HG02852 (cell line): ENCODE measurements at regions not wholly inside any gene's neighbourhood (a gene's known extent, or its start where the extent isn't known, plus 50 kb on each side); places are given as distances from the start of the nearest gene placed in this dataset.

ENCODE experiments used
- ATAC-seq: cut with Tn5 transposase; IDR thresholded peaks from one replicate; pipeline ENCODE4 v1.9.1; 2021; ENCODE audit warnings: mild to moderate bottlenecking, moderate library complexity; ENCODE audit not compliant: unreplicated experiment

GRCh38 chr16:72362973-72363372, 191.0 kb upstream of the PMFBP1 start:
- no peak for ATAC-seq

- no peak for ATAC-seq
These were observed 190.5 kb upstream of the PMFBP1 start for GRCh38 chr16:72362476-72362875.

DNA sequence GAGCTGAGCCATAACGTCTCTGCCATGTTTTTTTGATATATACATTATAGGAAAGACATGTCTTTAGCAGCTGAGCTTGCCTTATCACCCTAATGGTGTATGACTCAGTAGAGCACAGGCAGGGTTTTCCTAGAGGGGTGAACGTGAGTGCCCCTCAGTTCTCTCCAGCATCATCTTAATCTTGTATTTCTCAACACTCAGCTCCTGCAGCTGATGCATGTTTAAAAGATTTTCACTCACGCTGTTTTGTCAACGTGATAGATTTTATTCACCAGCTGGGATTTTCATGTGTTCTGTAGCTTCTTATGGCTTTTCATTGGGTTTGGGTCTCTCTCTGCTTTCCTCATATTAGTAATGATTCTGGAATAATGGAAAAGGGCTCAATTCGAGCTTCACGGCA, 186.0 kb upstream of the PMFBP1 start:
- no peak for ATAC-seq

DNA sequence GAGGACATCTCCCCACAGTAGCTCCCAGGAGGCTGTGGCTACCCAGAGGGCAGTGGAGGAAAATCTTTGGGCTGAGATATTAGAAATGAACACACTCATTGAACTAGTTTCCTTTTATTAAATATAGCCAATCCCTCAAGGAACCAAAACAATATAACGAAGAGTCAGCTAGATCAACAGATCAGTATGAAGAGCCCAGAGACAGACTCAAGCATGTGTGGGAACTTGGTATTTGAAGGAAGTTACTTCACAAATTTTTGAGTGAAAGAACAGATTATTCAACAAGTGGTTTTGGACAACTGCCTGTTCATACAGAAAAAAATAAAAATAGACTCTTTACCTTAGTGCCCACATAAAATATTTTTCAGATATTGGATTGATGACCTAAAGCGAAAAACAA, 183.6 kb upstream of the PMFBP1 start:
- ATAC-seq: no peak

GRCh38 chr16:72349719-72350118, 177.8 kb upstream of the PMFBP1 start:
- ATAC-seq: no peak

GRCh38 chr16:72332926-72333325, 161.0 kb upstream of the PMFBP1 start:
- ATAC-seq: no peak

DNA sequence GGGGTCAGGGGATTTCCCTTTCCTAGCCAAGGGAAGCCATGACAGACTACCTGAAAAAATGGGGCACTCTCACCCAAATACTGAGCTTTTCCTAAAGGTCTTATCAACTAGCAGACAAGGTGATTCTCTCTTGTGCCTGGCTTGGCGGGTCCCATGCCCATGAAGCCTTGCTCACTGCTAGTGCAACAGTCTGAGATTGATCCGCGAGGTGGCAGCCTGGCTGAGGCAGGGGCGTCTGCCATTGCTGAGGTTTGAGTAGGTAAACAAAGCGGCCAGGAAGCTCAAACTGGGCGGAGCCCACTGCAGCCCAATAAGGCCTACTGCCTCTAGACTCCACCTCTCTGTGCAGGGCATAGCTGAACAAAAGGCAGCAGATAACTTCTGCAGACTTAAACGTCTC, 152.6 kb upstream of the PMFBP1 start:
- no peak for ATAC-seq

GRCh38 chr16:72317446-72317845, 145.5 kb upstream of the PMFBP1 start:
- ATAC-seq: no peak

GRCh38 chr16:72313903-72314302, 141.9 kb upstream of the PMFBP1 start:
- ATAC-seq: no peak

DNA sequence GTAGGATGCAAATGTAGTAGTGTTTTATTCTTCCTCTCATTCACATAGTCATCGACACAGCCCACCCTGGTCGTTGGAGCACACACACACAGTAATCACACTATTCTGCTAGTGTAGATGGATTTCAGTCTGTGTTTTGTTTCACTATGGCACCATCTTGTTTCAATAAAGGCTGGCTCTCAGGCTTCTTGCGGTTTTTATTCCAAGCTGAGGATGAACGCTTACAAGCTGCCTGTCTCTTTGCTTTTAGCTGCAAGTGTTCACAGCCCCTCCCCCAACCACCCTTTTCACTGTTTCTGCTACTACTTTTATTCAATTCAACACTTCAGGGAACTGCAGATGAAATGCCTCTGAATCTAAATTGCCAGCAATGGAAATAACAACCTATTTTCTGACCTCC, 140.9 kb upstream of the PMFBP1 start:
- ATAC-seq: no peak

GRCh38 chr16:72311426-72311825, 139.5 kb upstream of the PMFBP1 start:
- ATAC-seq: no peak

DNA sequence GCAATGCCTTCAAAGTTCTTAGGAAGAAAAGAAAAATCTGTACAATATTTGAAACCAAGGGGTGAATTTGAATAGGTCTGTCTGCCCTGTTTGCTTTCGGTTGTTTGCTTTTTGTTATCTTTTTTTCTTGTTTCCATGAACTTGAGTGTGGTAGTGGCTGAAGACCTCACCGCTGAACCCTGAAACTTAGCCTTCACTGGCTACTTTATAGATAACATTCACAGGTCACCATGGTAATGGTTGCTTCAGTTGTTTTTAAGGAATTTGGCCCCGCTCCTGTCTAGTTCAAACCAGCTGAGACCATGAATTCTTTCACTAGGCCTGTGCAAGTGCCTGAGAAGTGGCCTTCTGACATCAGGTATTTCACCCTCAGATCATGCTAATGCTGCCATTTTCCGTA, 137.0 kb upstream of the PMFBP1 start:
- ATAC-seq: no peak

DNA sequence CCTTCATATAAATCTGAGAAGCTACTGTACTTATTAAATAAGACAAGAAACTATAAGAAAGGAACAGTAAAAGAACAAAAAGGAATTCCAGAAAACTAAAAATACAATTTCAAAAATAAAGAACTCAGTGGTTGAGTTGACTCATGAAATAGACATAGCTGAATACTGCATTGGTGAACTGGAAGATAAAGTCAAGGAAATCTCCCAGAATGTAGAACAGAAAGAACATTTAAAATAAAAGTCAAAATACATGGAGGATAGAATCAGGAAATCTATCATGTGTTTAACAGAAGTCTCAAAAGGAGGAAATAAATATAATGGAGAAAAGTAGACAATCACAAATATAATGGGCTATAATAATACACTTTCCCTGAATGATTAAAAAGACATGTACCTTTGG, 136.4 kb upstream of the PMFBP1 start:
- ATAC-seq: no peak

DNA sequence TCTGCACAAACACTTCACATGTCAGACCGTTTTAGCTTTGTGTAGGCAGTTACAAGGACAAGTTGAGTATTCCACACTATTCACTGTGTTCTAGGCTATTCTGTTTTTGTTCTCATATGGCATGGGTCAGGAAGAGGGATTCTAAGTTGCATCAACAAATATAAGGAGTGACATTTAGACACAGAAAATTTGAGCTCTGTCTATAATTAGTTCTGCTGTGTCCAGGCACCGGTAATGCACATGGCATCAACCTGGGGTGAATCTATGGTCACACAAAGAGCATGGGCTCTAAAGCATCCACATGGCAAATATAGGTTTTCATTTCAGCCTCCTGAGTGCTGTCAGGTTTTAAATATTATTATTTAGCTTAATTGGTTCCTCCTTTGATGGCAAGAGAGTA, 130.4 kb upstream of the PMFBP1 start:
- no peak for ATAC-seq

DNA sequence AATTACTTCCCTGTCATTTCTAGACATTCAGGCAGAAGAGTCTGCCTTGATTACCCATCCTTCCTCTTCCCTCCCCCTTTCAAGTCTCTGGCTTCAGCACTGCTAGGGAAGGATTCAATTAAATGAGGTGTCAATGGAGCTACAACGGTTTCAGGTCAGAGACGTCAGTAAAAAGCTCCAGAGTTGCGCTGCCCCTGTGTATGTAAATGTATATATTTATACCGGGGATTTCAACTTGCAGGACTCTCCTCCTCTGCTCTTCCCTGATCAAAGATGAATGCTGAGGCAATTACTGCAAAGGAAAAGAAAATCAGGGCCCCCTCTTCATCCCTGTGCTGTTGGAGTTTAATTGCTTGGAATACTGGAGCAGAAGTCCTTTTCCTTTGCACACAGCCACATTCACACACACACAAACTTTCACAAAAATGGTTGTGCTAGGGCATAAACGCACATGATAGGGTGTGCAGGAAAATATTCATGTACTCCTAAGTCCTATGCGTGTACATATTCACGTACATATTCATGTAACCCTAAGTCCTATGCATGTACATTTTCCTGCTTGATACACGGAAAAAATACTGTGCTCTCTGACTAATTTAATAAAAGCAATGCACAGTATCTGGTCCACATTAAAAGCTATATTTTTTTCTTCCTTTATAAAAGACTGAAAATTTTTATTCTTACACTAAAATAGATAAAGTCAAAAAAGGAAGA, 129.7 kb upstream of the PMFBP1 start:
- no peak for ATAC-seq

DNA sequence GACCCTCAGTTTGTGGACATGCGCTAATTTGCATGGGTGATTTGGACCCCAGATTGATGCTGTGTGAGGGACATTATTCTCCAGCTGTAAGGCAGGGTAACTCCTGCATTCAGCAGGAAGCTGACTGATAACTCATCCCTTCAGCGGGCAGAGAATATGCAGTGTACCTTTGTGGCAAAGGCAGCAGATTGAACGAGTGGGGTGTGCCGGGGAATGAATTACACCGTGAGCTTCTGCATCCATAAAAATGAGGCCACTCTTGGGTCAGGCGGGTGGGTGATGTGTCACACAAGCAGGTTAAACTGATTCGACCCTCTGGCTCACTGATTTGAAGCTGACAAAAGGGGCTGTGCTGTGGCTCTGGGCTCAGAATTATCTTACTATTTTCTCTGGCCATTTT, 128.9 kb upstream of the PMFBP1 start:
- ATAC-seq: no peak

DNA sequence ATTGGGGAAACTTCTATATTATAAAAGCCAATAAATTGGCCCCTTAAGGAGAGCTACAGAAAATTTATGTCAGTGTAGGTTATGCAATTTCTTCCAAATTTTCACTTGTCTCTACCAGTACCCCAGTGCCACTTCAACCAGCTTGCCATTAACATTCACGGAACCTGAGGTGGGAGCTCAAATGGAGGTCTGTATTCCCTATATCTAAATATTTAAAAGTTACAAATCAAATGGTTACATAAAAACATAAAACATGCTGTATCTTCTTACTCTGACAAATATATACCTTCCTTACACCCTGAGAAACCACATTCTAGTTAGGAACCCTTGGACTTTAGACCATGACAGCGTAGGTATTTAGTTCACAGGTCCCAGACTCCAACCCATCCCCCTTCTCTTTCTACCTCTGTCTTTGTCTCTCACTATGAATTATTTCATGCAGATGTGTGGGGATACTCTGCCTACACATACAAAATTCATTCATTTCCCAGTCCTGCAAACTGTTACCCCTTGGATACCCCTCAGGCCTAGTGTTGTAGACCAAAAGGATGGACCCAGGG, 127.8 kb upstream of the PMFBP1 start:
- ATAC-seq: no peak

- no peak for ATAC-seq
These were observed 127.0 kb upstream of the PMFBP1 start for GRCh38 chr16:72298961-72299360.

DNA sequence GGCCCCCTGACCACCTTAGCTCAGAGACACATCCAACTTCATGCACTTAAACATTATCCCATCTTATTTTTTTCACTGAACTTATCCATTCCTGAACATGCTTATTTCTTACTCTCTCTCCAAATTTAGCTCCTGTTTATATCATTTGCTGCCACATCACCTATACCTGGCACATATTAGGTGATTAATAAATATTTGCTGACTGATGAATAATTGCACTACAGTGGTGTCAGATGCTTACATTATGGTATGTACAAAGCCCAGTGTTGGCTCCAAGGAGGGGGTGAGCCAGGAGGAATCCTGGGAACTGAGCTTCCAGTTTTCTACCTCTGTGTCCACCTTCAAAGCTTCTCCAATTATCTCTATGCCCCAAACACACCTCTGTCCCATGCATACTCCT, 124.0 kb upstream of the PMFBP1 start:
- no peak for ATAC-seq

- ATAC-seq: no peak
These were observed 119.6 kb upstream of the PMFBP1 start for GRCh38 chr16:72291531-72291981.

GRCh38 chr16:72291121-72291520, 119.2 kb upstream of the PMFBP1 start:
- ATAC-seq: no peak

- ATAC-seq: no peak
These were observed 115.7 kb upstream of the PMFBP1 start for GRCh38 chr16:72287649-72288048.
